ENCODE measurements at regions not wholly inside any gene's neighbourhood (a gene's known extent, or its start where the extent isn't known, plus 50 kb on each side); places are given as distances from the start of the nearest gene placed in this dataset.
A peak's percentile ranks its signal among the peaks of the same experiment; 100 is the strongest.

DNA sequence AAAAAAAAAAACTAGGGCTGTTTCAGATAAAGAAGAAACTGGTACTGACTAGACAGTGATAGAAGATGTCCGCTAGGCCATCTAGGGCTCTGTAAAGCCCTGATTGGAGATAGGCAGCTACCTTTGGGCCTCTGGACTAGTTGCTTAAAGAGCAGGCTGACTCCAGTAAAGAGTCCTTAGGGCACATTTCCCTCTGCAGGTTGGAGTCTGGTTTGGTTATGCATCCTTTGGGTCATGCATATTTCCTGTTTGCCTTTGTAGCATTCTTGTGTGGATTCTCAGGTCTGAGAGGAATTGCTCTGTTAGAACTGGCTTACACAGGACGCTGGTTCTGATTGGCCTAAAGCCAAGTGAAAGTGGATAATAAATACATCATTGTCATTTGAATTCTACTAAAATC, 165.5 kb upstream of the LRRN1 start:
- no peak for DNase-seq (ENCODE audit: low read depth in 4 of 4, low spot score in 3 of 4)

DNA sequence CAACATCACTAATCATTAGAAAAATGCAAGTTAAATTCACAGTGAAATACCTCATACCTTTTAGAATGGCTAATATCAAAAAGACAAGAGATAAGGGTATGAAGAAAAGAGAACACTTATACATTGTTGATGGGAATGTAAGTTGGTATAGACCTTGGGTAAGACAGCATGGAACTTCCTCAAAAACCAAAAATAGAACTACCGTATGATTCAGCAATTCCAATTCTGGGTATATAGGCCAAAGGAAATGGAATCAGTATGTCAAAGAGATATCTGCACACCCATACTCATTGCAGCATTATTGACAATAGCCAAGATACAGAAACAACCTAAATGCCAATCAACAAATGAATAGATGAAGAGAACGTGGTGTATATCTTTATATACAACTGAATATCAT, 166.8 kb upstream of the LRRN1 start:
- no peak for DNase-seq (ENCODE audit: low read depth in 4 of 4, low spot score in 3 of 4)

DNA sequence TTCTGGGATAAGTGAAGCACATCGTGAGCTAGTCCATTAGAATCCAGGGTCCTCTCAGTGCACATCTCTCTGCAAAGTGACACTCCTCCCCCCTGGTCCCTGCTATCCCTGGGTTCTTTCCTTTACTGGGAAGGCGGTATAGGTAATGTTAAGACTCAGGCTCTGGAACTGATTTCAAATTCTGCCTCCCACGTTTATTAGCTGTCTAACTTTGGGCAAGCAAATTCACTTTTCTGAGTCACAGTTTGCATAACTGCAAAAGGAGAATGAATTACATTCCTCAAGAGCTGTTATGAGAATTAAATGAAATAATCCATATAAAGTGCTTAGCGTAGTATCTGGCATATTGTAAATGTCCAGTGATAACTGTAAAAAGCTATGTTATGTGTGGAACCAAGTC, 168.1 kb upstream of the LRRN1 start:
- no peak for DNase-seq (ENCODE audit: low read depth in 4 of 4, low spot score in 3 of 4)

DNA sequence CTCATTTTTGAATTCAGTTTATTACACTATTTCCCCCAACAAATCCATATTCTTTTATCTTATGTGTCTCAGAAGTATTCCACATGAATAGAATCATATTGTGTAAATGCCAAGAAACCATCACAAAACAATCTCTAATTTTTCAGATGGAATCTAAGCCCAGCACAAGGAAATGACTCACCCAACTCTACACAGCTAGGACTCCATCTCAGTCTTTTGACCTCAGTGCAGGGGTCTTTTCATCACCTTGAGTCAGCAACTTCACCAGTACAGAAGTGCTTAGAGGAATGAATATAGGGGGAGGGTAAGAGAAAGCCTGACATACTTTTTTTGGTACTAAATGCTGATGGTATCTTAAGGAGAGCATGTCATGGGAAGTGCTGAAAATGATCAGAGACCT, 169.3 kb upstream of the LRRN1 start:
- DNase-seq (ENCODE audit: low read depth in 4 of 4, low spot score in 3 of 4) = no peak

DNA sequence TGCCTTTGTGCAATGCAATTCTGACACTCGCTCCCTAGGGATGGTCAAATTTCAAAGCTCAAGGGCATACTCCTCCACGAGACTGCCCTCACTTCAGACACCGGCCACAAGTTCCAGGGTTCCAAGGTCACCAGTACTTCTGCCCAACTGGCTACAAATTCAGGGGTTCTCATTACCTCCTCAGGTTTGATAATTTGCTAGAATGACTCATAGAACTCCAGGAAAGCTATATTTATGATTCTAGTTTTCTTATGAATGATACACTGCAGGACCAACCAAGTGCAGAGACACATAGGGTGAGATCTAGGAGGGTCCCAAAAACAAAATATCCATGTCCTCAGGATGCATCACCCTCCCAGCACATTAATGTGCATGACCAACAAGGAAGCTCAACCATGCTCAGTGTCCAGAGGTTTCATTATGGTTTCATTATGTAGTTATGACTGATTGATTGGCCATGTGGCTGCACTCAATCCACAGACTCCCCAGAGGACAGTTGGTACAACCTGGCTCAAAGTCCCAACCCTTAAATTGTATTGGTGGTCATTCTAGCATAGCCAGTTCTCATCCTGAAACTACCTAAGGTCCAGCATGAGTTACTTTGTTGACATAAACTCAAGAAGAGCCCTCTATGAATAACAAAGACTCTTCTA, 170.4 kb upstream of the LRRN1 start:
- no peak for DNase-seq (ENCODE audit: low read depth in 4 of 4, low spot score in 3 of 4)

DNA sequence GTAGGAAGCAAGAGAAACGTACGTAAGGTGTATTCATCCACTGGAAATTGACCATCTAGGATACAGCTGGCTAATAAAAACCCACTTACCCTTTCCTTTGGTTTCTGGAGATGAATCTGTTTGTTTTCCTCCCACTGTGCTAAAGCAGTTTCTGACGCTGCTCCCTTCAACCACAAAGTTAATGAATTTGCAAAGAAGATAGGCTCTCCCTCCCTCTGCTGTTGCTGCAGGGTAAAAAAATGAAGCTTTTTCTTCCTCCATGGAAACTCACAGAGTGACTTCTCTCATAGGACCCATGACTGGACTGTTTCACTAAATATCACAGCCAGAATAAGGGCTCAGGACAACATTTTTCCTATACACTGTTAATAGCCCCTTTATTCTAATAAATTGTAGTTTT, 172.1 kb upstream of the LRRN1 start:
- DNase-seq (ENCODE audit: low read depth in 4 of 4, low spot score in 3 of 4) = no peak

DNA sequence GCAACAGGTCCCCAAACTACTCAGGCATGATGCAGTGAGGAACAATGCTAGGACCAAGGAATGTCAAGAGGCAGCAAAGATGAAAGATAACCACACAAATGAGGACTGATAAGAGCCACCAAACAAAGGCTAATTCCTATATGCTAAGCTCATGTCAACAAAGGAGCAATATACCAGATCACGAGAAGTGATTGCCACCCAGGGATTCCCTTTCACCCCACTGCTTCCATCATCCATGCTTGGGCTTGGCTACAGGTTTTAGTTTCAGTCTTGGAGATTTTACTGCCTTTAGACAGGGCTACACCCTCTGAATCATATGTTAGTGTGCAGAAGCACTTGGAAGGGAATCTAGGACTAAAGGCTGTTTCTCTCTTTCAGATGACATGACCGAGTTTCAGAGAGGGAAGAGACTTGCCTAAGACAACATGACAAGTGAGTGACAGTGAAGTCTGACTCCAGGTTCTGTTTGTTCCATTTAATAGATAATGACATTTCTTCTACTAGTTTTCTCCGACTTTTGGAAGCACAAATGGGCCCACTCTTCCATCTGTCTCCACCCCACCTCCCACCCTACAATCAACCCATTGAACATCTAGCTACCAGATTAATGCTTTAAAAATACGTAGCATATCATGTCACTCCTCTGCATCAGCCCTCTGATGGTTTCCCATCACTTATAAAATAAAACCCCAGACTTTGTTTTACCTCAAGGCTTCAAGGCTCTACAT, 173.5 kb upstream of the LRRN1 start:
- no peak for DNase-seq (ENCODE audit: low read depth in 4 of 4, low spot score in 3 of 4)

DNA sequence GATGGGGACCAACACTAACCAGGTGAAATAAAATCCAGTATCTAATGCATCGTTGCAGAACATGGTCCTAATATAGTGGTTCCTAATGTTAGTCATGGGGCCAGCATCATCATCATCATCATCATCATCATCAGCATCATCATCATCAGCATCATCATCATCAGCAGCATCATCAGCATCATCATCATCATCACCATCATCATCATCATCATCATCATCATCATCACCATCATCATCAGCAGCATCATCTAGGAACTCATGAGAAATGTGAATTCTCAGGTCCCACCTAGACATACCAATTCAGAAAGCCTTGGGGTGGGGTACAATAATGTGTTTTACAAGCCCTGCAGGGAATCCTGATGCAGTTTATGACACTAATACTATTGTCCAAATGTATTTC, 179.4 kb upstream of the LRRN1 start:
- no peak for DNase-seq (ENCODE audit: low read depth in 4 of 4, low spot score in 3 of 4)

DNA sequence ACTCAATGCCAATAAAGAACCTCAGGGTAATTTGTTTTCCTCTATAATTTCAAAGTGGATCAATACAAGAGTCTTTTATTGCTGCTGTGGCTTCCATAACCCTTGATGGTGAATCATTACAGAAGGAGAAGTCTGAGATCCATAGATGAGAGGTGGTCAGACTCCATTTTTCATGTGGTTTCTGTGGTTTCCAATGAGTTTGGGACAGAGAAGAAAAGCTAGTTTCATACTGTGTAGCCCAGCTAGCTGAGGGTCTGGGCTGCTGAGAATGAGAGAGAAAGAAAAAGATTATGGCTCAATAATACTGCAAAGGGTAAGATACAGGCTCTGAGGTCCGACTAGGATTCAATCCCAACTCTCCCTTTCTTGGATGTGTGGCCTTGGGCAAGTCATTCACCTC, 180.6 kb upstream of the LRRN1 start:
- DNase-seq (ENCODE audit: low read depth in 4 of 4, low spot score in 3 of 4) = no peak

DNA sequence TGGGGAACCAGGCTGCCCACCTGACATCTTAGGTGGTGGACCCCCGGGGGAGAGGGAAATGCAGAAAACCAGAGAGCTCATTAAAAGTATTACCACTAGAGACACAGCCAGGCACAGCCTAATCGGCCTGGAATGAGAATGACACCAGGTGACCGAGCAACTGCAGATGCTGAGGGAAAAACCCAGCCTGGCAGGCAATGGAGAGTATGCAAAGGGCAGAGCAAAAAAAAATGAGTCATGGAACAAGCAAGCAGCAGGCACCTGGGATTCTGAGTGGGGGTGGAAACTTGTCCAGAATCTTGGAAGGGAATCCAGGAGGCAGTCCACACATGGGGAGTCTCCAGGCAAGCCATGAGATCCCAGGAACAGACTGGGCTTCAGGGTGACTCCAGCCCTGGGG, 183.7 kb upstream of the LRRN1 start:
- DNase-seq (ENCODE audit: low read depth in 4 of 4, low spot score in 3 of 4) = no peak

DNA sequence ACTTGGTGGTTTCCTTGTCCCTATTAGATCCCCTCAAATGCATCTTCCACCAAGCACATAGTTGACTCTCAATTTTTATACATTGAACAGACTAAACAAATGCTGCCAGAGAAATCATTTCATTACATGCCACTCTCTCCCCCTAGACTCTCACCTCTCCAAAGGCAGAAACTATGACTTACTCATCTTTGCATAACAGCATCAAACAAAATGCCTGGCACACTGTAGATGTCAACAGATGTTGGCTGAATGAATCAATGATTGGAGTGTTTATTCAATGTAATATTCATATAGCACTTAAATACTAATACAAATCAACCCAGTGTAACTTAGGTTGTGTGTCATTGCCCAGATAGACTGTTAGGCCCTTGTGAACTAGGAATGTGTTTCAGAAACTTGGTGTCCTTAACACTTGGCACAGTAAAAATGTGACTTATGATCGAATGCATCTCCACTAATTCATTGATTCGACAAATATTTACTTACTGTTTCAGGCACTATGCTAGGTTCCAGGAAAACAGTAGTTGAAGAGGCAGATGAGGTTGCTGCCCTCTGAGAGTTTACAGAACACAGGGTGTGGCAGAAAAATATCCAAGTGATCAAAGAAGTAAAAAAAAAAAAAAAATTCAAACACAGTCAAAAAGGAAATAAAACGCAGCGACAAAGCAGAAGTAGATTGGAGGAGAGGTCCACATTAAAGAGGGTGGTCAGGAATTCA, 188.5 kb upstream of the LRRN1 start:
- DNase-seq (ENCODE audit: low read depth in 4 of 4, low spot score in 3 of 4) = no peak

DNA sequence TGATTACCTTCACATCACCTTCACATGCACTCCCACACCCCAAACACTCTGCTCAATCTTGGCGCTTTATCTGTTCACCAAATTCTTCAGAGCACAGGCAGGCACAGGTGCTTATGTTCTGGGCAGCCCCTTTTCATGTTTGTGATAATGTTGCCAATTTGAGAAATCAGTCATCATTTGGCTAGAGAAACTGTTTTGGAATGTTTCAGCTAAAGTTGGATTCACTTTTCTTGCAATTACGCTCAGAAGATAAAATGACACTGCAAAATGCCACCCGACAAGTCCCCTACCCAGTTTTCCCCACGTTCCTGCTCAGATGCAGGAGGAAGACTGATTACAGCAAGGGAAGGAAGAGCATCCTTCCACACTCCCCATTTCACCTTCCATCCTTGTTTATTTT, 192.9 kb upstream of the LRRN1 start:
- DNase-seq (ENCODE audit: low read depth in 4 of 4, low spot score in 3 of 4) = no peak

DNA sequence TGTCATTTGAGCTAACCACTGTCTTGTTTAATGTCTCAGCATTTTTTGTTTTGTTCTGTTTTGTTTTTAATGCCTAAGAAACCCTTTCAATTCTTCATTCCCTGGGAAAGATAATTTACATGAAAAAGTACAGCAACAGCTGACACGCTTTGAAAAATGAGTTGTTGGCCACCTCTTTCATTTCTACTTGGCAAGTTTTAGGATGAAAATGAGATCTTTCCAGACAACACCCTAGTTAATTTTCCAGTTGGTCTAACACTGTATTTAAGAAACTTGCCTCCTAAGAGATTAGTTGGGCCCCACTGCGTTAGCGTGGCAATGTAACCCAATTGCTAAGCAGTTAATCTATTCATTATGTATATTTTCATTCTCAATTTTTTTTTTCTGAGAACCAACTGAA, 194.0 kb upstream of the LRRN1 start:
- no peak for DNase-seq (ENCODE audit: low read depth in 4 of 4, low spot score in 3 of 4)

DNA sequence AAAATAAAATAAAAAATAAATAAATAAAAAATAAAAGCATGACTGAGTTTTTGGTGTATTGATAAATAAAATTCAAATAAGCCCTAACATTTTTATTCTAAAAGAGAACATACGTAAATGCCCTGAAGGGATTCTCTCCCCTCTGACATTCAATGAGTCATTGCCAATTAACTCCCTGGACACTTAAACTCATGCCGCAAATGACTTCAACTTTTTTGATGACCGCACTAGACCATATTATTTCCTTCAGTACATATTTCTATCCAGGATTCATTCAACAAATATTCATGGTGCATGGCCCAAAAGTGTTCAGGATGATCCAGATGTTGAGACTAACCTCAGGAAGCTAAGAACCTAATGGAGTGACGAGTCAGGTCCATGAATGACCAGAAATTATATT, 195.9 kb upstream of the LRRN1 start:
- no peak for DNase-seq (ENCODE audit: low read depth in 4 of 4, low spot score in 3 of 4)

DNA sequence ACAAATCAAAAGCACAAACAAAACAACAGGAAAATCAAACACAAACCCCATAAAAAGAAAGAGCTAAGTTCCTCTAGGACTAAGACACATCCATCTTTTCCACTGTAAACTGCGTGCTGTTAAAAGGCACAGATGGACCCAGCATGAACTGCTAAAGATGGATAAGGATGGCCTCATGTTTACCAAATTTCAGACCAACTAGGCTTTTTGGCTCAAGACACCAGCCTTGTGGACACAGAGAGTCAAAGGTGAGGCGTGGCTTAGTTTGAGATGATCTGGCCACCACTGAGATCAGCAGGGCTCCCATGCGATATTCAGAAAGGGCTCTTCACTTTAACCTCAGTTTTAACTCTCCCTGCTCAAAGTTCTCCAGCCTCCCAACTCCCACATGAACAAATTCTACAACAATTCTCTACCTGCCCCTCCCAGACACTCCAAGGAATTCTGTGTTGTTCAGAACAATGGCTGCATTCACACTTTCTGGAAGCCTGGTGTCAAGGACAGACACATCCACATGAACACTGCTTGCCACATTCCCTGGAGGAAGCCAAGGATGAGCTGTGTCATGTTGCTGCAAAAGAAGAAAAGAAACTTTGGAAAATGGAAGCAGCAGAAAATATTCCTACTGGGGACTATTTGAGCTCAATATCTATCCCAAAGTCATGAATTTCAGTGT, 198.4 kb upstream of the LRRN1 start:
- DNase-seq (ENCODE audit: low read depth in 4 of 4, low spot score in 3 of 4) = no peak

DNA sequence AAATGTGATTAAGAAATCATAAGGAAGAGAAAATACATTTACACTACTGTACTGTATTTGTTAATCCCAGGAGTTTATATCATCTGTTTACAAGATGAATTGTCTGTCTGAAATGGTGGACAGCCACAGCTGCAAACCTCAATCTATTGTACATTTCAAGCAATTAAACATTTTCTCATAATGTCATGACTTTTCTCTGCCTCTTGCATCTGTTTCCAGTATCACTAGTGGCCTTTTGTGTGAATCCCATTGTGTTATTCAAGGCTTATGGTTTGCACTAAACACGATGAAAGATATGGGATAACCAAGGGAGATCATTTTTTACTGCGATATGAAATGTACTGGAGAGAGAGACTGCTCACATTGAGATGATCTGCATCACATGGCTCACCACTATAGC, 200.2 kb upstream of the LRRN1 start:
- no peak for DNase-seq (ENCODE audit: low read depth in 4 of 4, low spot score in 3 of 4)

DNA sequence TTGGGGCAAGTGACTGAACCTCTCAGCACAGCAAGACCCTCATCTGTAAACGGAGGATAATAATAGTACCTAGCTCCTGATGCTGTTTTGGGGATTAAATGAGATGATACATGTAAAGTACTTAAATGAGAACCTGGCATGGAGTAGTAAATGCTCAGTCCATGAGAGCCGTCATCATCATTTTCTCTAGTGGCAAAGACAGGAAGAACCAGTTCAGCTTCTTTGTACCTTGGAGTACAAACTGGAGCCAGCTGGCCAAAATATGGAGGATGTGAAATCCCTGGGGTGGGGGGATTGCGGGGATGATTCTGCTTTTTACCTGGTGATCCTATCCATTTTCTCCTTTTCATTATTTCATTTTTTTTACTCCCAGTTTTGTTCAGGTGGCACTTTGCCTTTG, 204.2 kb upstream of the LRRN1 start:
- no peak for DNase-seq (ENCODE audit: low read depth in 4 of 4, low spot score in 3 of 4)

DNA sequence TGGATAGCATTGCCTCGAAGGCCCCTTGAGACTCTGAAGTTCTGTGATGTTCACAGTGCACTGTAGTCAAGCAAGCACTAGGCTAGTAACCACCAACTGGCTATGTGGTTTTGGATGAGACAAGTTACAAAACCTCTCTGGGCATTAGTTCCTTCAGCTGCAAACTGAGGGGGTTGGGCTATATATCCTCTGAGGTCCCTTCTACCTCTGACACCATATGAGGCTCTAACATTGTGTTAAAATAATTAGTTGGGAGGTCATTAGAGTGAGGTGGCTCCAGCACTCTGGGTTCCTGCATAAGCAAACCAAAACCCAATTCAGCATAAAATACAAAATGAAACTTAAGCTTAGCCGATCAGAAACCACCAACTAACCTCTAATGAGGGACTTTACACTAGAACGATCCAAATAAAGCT, 209.5 kb upstream of the LRRN1 start:
- DNase-seq (ENCODE audit: low read depth in 4 of 4, low spot score in 3 of 4) = no peak

DNA sequence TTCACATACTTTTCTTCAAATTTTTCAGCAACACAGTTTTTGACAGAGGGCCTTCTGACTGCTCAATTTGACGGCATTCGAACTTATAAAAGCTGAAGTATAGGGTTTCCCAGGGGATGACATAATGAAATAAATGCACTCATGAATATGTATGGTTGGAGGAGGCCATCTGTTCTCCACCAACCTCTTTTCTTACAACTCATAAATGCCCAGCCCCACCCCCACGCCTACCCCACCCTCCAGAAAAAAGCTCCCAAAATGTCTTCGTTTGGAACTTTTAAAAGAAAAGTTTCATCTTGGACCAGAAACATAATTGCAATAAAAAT, 211.6 kb upstream of the LRRN1 start:
- no peak for DNase-seq (ENCODE audit: low read depth in 4 of 4, low spot score in 3 of 4)

DNA sequence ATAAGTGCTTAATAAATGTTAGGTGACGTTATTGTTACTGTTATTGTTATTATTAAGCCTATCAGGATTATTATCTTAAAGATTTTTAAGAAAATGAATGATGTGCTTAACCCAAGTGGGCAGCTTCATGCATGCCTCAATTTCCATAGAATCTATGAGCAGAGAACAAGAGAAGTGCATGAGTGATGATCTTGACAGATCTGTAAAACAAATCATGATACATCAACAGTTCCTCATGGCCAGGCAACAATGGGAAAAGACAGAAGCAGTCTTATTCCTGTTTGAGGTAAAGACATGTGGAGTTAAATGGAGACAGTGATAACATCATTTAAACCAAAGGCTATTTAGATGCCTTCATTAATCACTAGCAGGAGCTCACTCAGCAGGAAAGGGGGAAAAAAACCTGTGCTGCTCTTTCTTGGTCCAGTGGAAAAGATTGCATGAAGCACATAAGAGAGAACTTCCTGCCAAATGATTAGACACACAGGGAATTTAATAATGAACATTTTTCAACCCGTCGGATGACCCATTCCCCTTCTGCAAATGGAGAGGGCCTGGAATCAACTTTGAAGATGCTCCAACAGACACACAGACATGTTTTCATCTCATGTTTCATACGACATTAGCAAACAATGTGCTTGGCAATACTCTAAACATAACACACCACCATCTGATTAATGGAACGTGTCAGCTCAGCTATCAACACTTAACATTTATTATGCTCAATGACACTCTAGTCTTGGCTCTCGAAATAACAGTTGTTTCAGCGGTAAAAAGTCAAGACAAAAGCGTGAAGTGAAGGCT, 212.2 kb upstream of the LRRN1 start:
- peak; percentile 12 to 46 (median 39) for DNase-seq (ENCODE audit: low read depth in 4 of 4, low spot score in 3 of 4)

DNA sequence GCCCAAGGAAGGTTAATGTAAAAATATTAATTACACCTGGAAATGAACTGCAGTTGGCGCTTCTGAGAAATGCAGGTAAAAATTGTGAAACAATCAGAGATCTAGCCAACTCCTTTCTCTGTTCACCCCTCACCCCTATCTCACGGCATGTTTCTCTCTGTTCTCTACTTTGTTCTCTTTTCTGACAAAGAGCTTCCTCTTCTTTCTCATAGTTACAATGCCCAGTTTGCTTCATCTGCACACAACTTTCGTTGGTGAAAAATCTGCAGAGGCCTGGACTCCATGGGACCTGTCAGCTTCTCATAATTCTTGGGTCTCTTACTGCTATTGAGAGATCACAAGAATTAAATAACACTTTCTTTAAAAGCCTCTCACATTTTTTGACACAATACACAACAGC, 212.9 kb upstream of the LRRN1 start:
- DNase-seq (ENCODE audit: low read depth in 4 of 4, low spot score in 3 of 4) = no peak

All from left renal pelvis (tissue), 4 donors.